OCI-LY7 (cell line): ENCODE measurements at regions not wholly inside any gene's neighbourhood (a gene's known extent, or its start where the extent isn't known, plus 50 kb on each side); places are given as distances from the start of the nearest gene placed in this dataset.

Source experiments
- BruUV-seq: library from RNA; stranded (reverse); fragments of 400-500 nt; replicated peaks from 2 replicates; lab custom pipeline; 2021; lab: Mats Ljungman, UMichigan
- CTCF ChIA-PET: fragments of 300-600 bp; sonication (Branson Sonifier 250); formaldehyde crosslinking; loops from one replicate; lab custom pipeline; 2022; ENCODE audit warnings: antibody characterized with exemption; ENCODE audit not compliant: unreplicated experiment; lab: Charles Lee
- POLR2A ChIA-PET: fragments of 300-600 bp; sonication (Branson Sonifier 250); formaldehyde crosslinking; loops from one replicate; lab custom pipeline; 2022; ENCODE audit warnings: antibody characterized with exemption; lab: Charles Lee
- DNase-seq: peaks from one replicate; pipeline ENCODE4 v3.0.0-alpha.2; 2015; ENCODE audit warnings: low spot score
- H2AFZ ChIP-seq: fragments of 200-600 bp; sonication (generic), shearing (Covaris generic); 2 replicates; pipeline ENCODE4 v1.6.1; 2014; ENCODE audit warnings: mild to moderate bottlenecking, antibody characterized with exemption, low read length, moderate library complexity
- H3K27ac ChIP-seq: fragments of 200-600 bp; sonication (generic); 2 replicates; pipeline ENCODE4 v1.5.1; 2014; ENCODE audit warnings: mixed run types, low read depth, mild to moderate bottlenecking, moderate library complexity, low read length, inconsistent platforms; ENCODE audit not compliant: poor library complexity, severe bottlenecking
- H3K36me3 ChIP-seq: fragments of 200-600 bp; sonication (generic); 2 replicates; pipeline ENCODE4 v1.6.1; 2014; ENCODE audit warnings: mild to moderate bottlenecking, antibody characterized with exemption, low read length, moderate library complexity, mixed read lengths; ENCODE audit not compliant: insufficient read depth
- H3K4me1 ChIP-seq: fragments of 200-600 bp; sonication (generic); 2 replicates; pipeline ENCODE4 v1.5.1; 2014; ENCODE audit warnings: mild to moderate bottlenecking, low read length; ENCODE audit not compliant: insufficient read depth, poor library complexity, severe bottlenecking
- H3K4me2 ChIP-seq: fragments of 200-600 bp; sonication (generic); 2 replicates; pipeline ENCODE4 v1.6.1; 2014; ENCODE audit warnings: mild to moderate bottlenecking, low read length
- H3K4me3 ChIP-seq: fragments of 200-600 bp; sonication (generic); 2 replicates; pipeline ENCODE4 v1.5.1; 2014; ENCODE audit warnings: mild to moderate bottlenecking, low read depth, low read length; ENCODE audit not compliant: poor library complexity, severe bottlenecking
- H3K79me2 ChIP-seq: fragments of 200-600 bp; sonication (generic); 2 replicates; pipeline ENCODE4 v1.6.1; 2016; ENCODE audit warnings: low read depth, mild to moderate bottlenecking, low read length, moderate library complexity, mixed read lengths; ENCODE audit not compliant: insufficient read depth
- H3K9me2 ChIP-seq: fragments of 200-600 bp; sonication (generic); 2 replicates; pipeline ENCODE4 v1.6.1; 2016; ENCODE audit warnings: mild to moderate bottlenecking, low read length, mixed read lengths; ENCODE audit not compliant: insufficient read depth
- H3K9me3 ChIP-seq: fragments of 200-600 bp; sonication (generic); 2 replicates; pipeline ENCODE4 v1.6.1; 2014; ENCODE audit warnings: mild to moderate bottlenecking, mixed run types, low read length, mixed read lengths
- H4K20me1 ChIP-seq: fragments of 200-600 bp; sonication (generic); 2 replicates; pipeline ENCODE4 v1.6.1; 2014; ENCODE audit warnings: mild to moderate bottlenecking, antibody characterized with exemption, low read length, moderate library complexity, mixed read lengths; ENCODE audit not compliant: insufficient read depth
- CTCF ChIP-seq: fragments of 200-600 bp; sonication (generic); conservative IDR thresholded peaks from 2 replicates; pipeline ENCODE4 v1.5.1; 2014; ENCODE audit warnings: mild to moderate bottlenecking, antibody characterized with exemption, low read length, moderate library complexity, mixed read lengths
- EZH2phosphoT487 ChIP-seq: fragments of 200-600 bp; sonication (generic); IDR thresholded peaks from 2 replicates; pipeline ENCODE4 v1.6.1; 2018; ENCODE audit warnings: low read depth, borderline replicate concordance, mild to moderate bottlenecking, mixed run types, antibody characterized with exemption, low read length, moderate library complexity, mixed read lengths
- intact Hi-C: fragments of 100-400 bp; cut with micrococcal nuclease; formaldehyde crosslinking; loops from one replicate; pipeline ENCODE4 v1.10.0; 2022; ENCODE audit not compliant: unreplicated experiment

GRCh38 chr2:16011621-16011960 is 71.2 kb downstream of the MYCN start:
- DNase-seq, result no peak
- H3K4me1 ChIP-seq, result no peaks in the 10 kb centered on the region
- no peaks in the 10 kb centered on the region for H4K20me1 ChIP-seq
- H3K4me3 ChIP-seq, result no peak overlapping the region
- H3K36me3 ChIP-seq, result no peaks in the 10 kb centered on the region
- no peaks in the 10 kb centered on the region for H3K79me2 ChIP-seq
- no TSS peak for BruUV-seq
- TF ChIP-seq EZH2phosphoT487 (no peak), CTCF (no peak)
- no peaks in the 10 kb centered on the region for H3K9me2 ChIP-seq
- intact Hi-C loops, result no loop called here
- no peak overlapping the region for H3K27ac ChIP-seq
- ChIA-PET POLR2A (interaction anchor here (0.7 kb wide), 1 partner anchor 64 kb away, joined by 3 read pairs; no protein-coding TSS in a partner anchor), CTCF (no interaction called here)
- H3K9me3 ChIP-seq, result no peaks in the 10 kb centered on the region
- H3K4me2 ChIP-seq, result no peak overlapping the region
- H2AFZ ChIP-seq, result no peak overlapping the region

GRCh38 chr2:16010951-16011620 is 70.7 kb downstream of the MYCN start:
- POLR2A ChIA-PET, result interaction anchor here (0.7 kb wide), 1 partner anchor 65 kb away, joined by 3 read pairs; no protein-coding TSS in a partner anchor
- no peaks in the 10 kb centered on the region for H3K36me3 ChIP-seq
- no peak for TF ChIP-seq EZH2phosphoT487
- TF ChIP-seq CTCF, result no peak
- H3K9me3 ChIP-seq, result no peaks in the 10 kb centered on the region
- no peak overlapping the region for H2AFZ ChIP-seq
- CTCF ChIA-PET, result no interaction called here
- DNase-seq, result no peak
- H3K79me2 ChIP-seq, result no peaks in the 10 kb centered on the region
- H4K20me1 ChIP-seq, result no peaks in the 10 kb centered on the region
- H3K9me2 ChIP-seq, result no peaks in the 10 kb centered on the region
- intact Hi-C loops, result no loop called here
- H3K4me1 ChIP-seq, result no peaks in the 10 kb centered on the region
- H3K27ac ChIP-seq, result no peak overlapping the region
- H3K4me3 ChIP-seq, result no peak overlapping the region
- no peak overlapping the region for H3K4me2 ChIP-seq
- no TSS peak for BruUV-seq

GRCh38 chr2:16010011-16010410 is 69.7 kb downstream of the MYCN start:
- POLR2A ChIA-PET, result no interaction called here
- H3K9me3 ChIP-seq, result no peaks in the 10 kb centered on the region
- TF ChIP-seq CTCF (no peak), EZH2phosphoT487 (no peak)
- no peaks in the 10 kb centered on the region for H3K4me1 ChIP-seq
- no peaks in the 10 kb centered on the region for H3K9me2 ChIP-seq
- no peaks in the 10 kb centered on the region for H3K36me3 ChIP-seq
- no peaks in the 10 kb centered on the region for H3K79me2 ChIP-seq
- H3K4me3 ChIP-seq, result no peak overlapping the region
- H4K20me1 ChIP-seq, result no peaks in the 10 kb centered on the region
- H3K27ac ChIP-seq, result no peak overlapping the region
- no TSS peak for BruUV-seq
- CTCF ChIA-PET, result no interaction called here
- intact Hi-C loops, result no loop called here
- DNase-seq, result no peak
- H2AFZ ChIP-seq, result no peak overlapping the region
- no peak overlapping the region for H3K4me2 ChIP-seq
